UCSD-AML1 (cell line): ENCODE measurements at regions not wholly inside any gene's neighbourhood (a gene's known extent, or its start where the extent isn't known, plus 50 kb on each side); places are given as distances from the start of the nearest gene placed in this dataset.
A peak's percentile ranks its signal among the peaks of the same experiment; 100 is the strongest.

Experiments used
- DNase-seq: peaks from one replicate; lab custom pipeline; 2025; ENCODE audit not compliant: unreplicated experiment; lab: John Stamatoyannopoulos, UW

DNA sequence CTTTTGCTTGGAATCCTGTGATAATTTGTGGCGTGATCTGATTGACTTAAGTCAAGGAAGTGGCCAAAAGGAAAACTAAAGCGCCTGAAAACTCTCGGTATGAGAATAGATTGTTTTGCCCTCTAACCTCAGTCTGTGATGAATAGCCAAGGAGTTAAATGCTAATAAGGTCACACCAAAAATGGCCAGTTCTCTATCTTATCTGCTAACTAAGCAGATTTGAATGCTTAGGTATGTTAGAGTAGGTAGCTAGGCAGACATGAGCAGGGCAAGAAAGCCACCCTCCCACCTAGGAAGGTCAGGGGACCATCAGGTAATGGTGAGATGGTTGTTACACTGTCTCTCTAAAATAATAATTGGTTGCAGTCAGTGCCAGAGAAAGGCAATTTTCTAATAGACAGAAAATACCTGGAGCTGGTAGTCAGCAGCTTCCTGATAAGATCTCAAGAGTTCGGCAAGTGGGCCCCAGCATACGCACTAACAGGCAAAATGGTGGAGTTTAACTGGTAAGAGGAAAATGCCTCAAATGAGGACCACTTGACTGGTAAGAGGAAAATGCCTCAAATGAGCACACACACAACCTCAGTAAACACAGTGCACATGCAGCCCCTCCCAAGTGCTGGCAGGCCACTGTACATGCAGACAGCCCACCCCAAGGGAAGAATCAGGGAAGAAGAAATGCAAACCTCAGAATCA lies 468.4 kb downstream of the MBD2 start:
- DNase-seq: no peak

- no peak for DNase-seq
Measured at GRCh38 chr18:53754154-53754553, 470.3 kb downstream of the MBD2 start.

GRCh38 chr18:53753601-53754000 lies 470.9 kb downstream of the MBD2 start:
- no peak for DNase-seq

DNA sequence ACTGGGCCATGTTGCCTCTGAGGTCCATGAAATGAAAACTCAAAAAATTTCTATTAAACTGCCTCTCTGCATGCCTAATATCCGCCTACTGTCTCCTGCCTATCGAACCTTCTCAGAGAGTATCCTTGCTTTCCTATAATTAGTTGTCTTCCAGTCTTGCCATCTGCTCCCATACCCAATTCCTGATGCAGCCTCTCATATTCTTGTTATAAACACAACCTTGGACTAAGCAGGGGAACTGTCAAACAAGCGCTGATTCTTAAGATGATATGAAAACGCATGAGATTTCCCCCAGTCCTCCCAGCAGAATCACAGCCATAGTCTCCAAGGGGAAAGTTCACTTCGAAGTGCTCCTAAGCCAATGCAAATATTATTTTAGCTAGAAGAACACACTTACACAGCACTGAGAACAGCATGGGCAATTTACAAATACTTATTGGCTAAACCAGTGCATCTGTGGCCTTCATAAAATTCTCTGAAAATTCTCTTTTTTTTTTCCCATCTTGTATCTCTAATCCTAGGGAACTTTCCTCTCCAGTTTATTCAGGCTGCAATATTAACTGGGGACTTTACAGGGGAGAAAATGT lies 471.6 kb downstream of the MBD2 start:
- DNase-seq: no peak

DNA sequence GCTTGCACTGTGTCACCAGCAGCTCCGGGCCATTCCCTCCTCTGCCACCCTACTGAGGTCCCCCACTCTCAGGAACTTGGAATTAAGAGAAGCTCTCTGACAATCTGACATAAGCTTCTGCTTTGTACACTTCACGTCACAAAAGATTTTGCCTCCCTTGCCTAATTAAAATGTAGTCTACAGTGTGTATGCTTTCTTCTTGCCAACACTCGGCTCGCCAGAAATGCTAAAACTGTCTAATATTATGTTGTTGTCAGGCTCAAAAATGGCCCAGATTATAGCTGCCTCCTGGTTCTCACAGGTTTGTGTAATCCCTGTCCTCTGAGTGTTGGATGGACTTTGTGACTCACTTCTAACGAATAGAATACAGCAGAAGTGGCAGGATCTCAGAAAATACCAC lies 474.7 kb downstream of the MBD2 start:
- DNase-seq: no peak

- no peak for DNase-seq
Measured at GRCh38 chr18:53747663-53748160, 476.8 kb downstream of the MBD2 start.

DNA sequence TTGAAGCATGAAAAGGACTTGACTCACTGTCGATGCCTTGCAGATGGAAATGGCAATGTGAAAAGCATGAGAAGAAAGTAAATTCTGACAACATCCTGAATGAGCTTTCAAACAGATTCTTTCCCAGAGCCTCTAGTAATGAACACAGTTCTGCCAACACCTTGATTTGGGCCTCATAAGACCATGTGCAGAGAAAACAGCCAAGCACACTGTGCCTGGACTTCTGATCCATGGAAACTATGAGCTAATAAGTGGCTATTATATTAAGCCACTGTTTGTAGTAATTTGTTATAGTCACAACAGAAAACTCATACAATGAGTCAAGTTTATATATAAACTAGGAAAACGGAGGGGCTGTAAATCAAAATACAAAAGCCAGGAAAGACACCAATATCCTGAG lies 477.3 kb downstream of the MBD2 start:
- no peak for DNase-seq

GRCh38 chr18:53745986-53746385 lies 478.5 kb downstream of the MBD2 start:
- DNase-seq: no peak

GRCh38 chr18:53745224-53745967 lies 479.1 kb downstream of the MBD2 start:
- DNase-seq: no peak

DNA sequence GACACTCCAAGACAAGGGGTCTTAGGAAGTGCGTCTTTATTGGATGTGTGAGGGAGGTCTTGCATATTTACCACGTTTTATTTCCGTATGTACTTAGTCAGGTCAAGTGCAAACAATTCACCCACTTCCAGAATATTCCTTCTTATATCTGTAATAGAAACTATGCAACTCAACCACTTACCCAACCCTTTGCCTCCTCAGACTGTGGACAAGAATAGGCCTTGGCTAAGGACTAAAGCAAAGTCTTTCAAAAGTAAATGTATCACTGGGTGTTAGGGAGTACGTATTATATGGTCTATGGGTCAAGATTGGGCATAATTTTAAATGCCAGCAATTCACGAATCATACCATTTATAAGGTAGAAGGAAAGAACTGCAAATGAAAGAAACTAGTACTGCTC lies 484.8 kb downstream of the MBD2 start:
- DNase-seq: no peak

DNA sequence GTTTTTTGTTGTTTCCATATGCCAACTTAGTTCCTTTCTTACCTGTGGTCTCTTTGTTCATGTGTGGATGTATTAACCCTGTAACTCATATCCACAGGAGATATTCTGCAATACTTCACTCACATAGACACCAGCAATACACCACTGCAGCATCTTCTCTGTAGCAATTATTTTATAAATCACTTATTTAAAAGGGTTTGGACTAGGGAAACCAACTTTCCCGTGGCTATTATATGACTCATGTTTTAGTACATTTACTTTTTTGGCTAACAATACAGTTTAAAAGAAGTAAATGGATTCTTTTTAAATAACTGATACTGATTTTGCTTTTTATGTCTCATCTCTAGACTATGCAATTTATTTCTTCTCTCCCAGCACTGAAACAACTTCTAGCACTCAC lies 488.9 kb downstream of the MBD2 start:
- no peak for DNase-seq

DNA sequence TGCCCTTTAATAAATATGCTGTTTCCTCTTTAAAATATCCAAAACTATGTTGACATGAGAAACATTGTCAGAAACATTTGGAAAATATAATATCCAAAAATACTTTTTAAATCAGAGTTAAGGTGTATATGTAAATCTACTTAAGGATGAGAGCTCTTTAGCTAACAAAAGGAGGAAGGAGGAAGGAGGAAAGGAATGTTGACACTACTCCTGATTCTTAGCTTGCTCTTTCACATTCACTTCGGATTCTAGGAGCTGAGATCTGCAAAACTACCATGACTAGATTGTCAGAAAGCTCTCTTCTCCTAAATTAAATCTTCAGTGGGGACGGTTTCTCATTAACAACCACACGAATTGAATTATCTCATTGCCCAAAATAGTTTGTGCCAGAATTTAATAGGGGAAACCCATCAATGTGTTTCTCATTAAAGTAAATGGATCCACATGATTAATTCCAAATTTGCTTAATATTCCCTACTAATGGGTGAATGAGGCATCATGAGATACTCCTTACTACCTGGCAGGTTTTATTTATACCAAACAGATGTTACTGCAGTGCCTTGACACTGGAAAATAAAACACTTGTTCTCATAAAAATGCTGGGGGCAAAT lies 509.1 kb downstream of the MBD2 start:
- no peak for DNase-seq

GRCh38 chr18:53710080-53710479 lies 514.4 kb downstream of the MBD2 start:
- DNase-seq: no peak

DNA sequence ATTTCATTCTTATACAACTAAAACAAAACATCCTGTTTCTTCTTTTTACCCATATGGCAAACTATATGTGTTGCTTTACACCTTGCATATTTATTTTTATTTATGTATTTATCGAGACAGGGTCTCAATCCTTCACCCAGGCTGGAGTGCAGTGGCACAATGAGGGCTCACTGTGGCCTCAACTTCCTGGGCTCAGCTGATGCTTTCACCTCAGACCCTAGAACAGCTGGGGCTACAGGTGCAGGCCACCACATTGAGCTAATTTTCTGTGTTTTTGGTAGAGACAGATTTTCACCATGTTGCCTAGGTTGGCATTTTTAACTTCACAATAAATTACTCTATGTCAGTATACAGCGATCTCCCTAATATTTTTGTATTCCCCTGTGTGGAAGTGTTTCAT lies 522.0 kb downstream of the MBD2 start:
- DNase-seq: no peak

DNA sequence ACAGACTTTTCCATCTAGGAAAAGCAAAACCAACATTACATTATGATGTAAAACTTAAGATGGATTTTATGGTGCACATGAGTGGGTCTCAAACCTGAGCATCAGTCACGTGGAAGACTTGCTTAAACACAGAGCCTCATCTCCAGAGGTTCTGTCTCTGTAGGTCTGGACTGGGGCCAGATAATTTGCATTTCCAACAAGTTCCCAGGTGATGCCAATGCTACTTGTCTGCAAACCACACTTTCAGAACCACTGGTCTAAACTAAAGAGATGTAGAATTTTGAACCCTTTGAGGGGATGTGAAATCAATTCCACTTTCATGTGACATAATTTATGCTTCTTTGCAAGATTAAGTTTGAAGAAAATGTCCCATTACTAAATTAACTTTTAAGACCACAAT lies 522.8 kb downstream of the MBD2 start:
- no peak for DNase-seq

- DNase-seq: peak; percentile 8
Measured at GRCh38 chr18:53698907-53699306, 525.6 kb downstream of the MBD2 start.

DNA sequence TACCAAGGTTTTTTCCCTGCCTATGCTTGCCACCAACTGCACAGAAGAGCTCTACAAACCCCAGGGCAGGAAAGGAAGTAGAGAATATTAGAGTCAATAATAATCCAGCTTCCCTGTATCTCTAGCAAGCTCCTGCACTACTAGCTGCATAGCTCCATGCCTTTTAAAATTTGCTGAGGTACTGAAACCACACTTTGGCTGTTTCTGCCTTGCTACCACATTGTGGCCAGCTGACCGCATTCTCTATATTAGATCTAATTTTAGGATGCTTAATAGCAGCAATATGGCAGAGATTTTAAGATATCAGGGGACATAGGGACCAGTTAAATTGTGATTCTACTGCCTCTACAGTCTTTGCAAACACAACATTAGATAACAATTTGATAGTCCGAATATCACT lies 534.6 kb downstream of the MBD2 start:
- no peak for DNase-seq

DNA sequence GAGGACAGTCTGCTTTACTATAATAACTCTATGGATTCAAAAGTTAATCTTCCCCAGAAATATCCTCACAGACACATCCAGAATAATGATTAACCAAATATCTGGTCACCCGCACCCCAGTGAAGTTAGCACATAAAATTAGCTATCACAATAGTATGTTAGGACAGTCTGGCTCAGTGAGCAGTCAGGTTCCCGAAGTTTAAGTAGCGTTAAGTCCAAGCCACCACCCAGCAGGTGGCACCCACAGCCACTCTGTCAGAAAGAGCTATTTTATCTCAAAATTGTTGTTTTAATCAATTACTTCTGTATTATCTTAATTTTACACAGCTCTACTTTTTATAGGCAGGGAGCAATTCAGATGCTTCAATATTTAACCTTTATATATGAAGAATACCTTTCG lies 537.5 kb downstream of the MBD2 start:
- no peak for DNase-seq

- no peak for DNase-seq
Measured at GRCh38 chr18:53682796-53683195, 541.7 kb downstream of the MBD2 start.

GRCh38 chr18:53677480-53677879 lies 547.0 kb downstream of the MBD2 start:
- no peak for DNase-seq

GRCh38 chr18:53665701-53666100 lies 558.8 kb downstream of the MBD2 start:
- no peak for DNase-seq

GRCh38 chr18:53664575-53664974 lies 559.9 kb downstream of the MBD2 start:
- no peak for DNase-seq
